Neuronal stem cell (in vitro differentiated cells): ENCODE measurements at regions not wholly inside any gene's neighbourhood (a gene's known extent, or its start where the extent isn't known, plus 50 kb on each side); places are given as distances from the start of the nearest gene placed in this dataset.

Experiments used
- DNase-seq: peaks from one replicate; pipeline ENCODE4 v3.0.0-alpha.2; 2013; ENCODE audit warnings: low spot score
- H2AFZ ChIP-seq: one replicate; pipeline ENCODE4 v1.6.1; 2013; ENCODE audit warnings: mild to moderate bottlenecking, low read length, inconsistent platforms
- H2AK5ac ChIP-seq: 2 replicates; pipeline ENCODE4 v1.6.1; 2013; ENCODE audit warnings: low read depth, mild to moderate bottlenecking, inconsistent platforms, low read length, moderate library complexity, mixed read lengths
- H2BK120ac ChIP-seq: 2 replicates; pipeline ENCODE4 v1.6.1; 2013; ENCODE audit warnings: low read depth, mild to moderate bottlenecking, inconsistent platforms, low read length, moderate library complexity, mixed read lengths
- H2BK12ac ChIP-seq: one replicate; pipeline ENCODE4 v1.6.1; 2013; ENCODE audit warnings: low read length, inconsistent platforms
- H2BK15ac ChIP-seq: 2 replicates; pipeline ENCODE4 v1.6.1; 2013; ENCODE audit warnings: mild to moderate bottlenecking, low read length, inconsistent platforms, mixed read lengths
- H2BK5ac ChIP-seq: one replicate; pipeline ENCODE4 v1.6.1; 2013; ENCODE audit warnings: inconsistent platforms, mild to moderate bottlenecking, low read length, moderate library complexity
- H3K14ac ChIP-seq: one replicate; pipeline ENCODE4 v1.6.1; 2013; ENCODE audit warnings: low read length, inconsistent platforms
- H3K18ac ChIP-seq: 2 replicates; pipeline ENCODE4 v1.6.1; 2013; ENCODE audit warnings: low read length, inconsistent platforms
- H3K23ac ChIP-seq: 2 replicates; pipeline ENCODE4 v1.6.1; 2013; ENCODE audit warnings: low read depth, mild to moderate bottlenecking, mixed read lengths, low read length, inconsistent platforms; ENCODE audit not compliant: poor library complexity
- H3K27ac ChIP-seq: replicated peaks from 3 replicates; pipeline ENCODE4 v1.5.1; 2013; ENCODE audit warnings: low read length, inconsistent platforms
- H3K27me3 ChIP-seq, 3 experiments: 2 replicates each; pipeline ENCODE4 v1.6.1; 2013; ENCODE audit warnings: low read length in 3 of 3, mild to moderate bottlenecking in 2 of 3, inconsistent platforms in 1 of 3, low read depth in 1 of 3, mixed read lengths in 1 of 3, moderate library complexity in 1 of 3; ENCODE audit not compliant: control insufficient read depth in 3 of 3, insufficient read depth in 3 of 3
- H3K36me3 ChIP-seq, 2 donors: replicated peaks in 1 of 2; 2 replicates each; pipeline ENCODE4 v1.6.1; 2013; ENCODE audit warnings: low read length in 2 of 2; ENCODE audit not compliant: control insufficient read depth in 2 of 2, insufficient read depth in 2 of 2
- H3K4ac ChIP-seq: 2 replicates; pipeline ENCODE4 v1.6.1; 2013; ENCODE audit warnings: inconsistent platforms, mild to moderate bottlenecking, low read length, moderate library complexity
- H3K4me1 ChIP-seq, 2 donors: 1 replicate in 1 of 2; 2 replicates in 1 of 2; pipeline ENCODE4 v1.6.1; 2013; ENCODE audit warnings: low read length in 2 of 2, low read depth in 1 of 2; ENCODE audit not compliant: control insufficient read depth in 2 of 2, insufficient read depth in 1 of 2
- H3K4me2 ChIP-seq: one replicate; pipeline ENCODE4 v1.6.1; 2013; ENCODE audit warnings: mild to moderate bottlenecking, low read length, inconsistent platforms; ENCODE audit not compliant: insufficient read depth, poor library complexity, severe bottlenecking
- H3K4me3 ChIP-seq, 2 donors: 2 replicates each; pipeline ENCODE4 v1.5.1; 2013; ENCODE audit warnings: low read length in 2 of 2, mild to moderate bottlenecking in 2 of 2, inconsistent platforms in 1 of 2, moderate library complexity in 1 of 2
- H3K79me1 ChIP-seq: one replicate; pipeline ENCODE4 v1.6.1; 2013; ENCODE audit warnings: low read depth, mild to moderate bottlenecking, inconsistent platforms, low read length, moderate library complexity
- H3K9ac ChIP-seq: one replicate; pipeline ENCODE4 v1.6.1; 2013; ENCODE audit warnings: mild to moderate bottlenecking, low read depth, low read length, inconsistent platforms; ENCODE audit not compliant: poor library complexity
- H3K9me3 ChIP-seq, 2 donors: replicated peaks in 1 of 2; 2 replicates each; pipeline versions ENCODE3 to v1.6.1; 2013; ENCODE audit warnings: low read length in 2 of 2, mild to moderate bottlenecking in 2 of 2, inconsistent platforms in 1 of 2, low read depth in 1 of 2, mixed read lengths in 1 of 2, moderate library complexity in 1 of 2; ENCODE audit not compliant: control insufficient read depth in 2 of 2, insufficient read depth in 1 of 2
- H4K8ac ChIP-seq: one replicate; pipeline ENCODE4 v1.6.1; 2013; ENCODE audit warnings: low read depth, mild to moderate bottlenecking, inconsistent platforms, low read length, moderate library complexity
- H4K91ac ChIP-seq: one replicate; pipeline ENCODE4 v1.6.1; 2013; ENCODE audit warnings: low read length, low read depth, mild to moderate bottlenecking, inconsistent platforms; ENCODE audit not compliant: poor library complexity
- WGBS, 2 donors: extraction: QIAGEN DNeasy Blood & Tissue Kit; methylation state at CpG; one replicate each; pipeline ENCODE4 v1.1.7; 2013; ENCODE audit warnings: missing lambda C conversion rate in 2 of 2, mixed read lengths in 1 of 2; ENCODE audit not compliant: insufficient read length in 2 of 2, insufficient replicate concordance in 1 of 2; ENCODE audit errors: extremely low coverage in 2 of 2; 5-methylcytosine and 5-hydroxymethylcytosine counted together

- Histone ChIP-seq H3K27ac (no peak overlapping the region), H3K79me1 (no peaks in the 10 kb centered on the region), H2BK120ac (no peak overlapping the region), H3K4me3 (no peak overlapping the region), H4K91ac (no peak overlapping the region), H2BK5ac (no peak overlapping the region), H4K8ac (no peak overlapping the region), H3K9me3 (peaks cover 0 to 3% of the 10 kb centered on the region in 2 donors), H2BK15ac (peak overlapping the region; percentile 41), H3K4me2 (no peak overlapping the region), H3K27me3 (no peaks in the 10 kb centered on the region), H2AK5ac (no peak overlapping the region), H3K14ac (no peak overlapping the region), H3K9ac (no peak overlapping the region), H2AFZ (no peak overlapping the region), H3K23ac (no peak overlapping the region), H3K4me1 (peaks cover 0 to 2% of the 10 kb centered on the region in 2 donors), H3K18ac (peak overlapping the region; percentile 62), H3K36me3 (no peaks in the 10 kb centered on the region), H3K4ac (no peak overlapping the region), H2BK12ac (peak overlapping the region; percentile 76)
- DNase-seq = no peak
- no CpG with 5 or more reads among the region's 9 CpGs for WGBS, 2 donors
Measured at GRCh38 chr5:174159327-174160114, 114.0 kb downstream of the NSG2 start.

GRCh38 chr5:174165406-174165805 lies 119.9 kb downstream of the NSG2 start:
- H3K14ac ChIP-seq = no peak overlapping the region
- no peak overlapping the region for H3K18ac ChIP-seq
- H3K9me3 ChIP-seq = peaks cover 0 to 2% of the 10 kb centered on the region in 2 donors
- H2AFZ ChIP-seq = no peak overlapping the region
- DNase-seq = no peak
- H4K8ac ChIP-seq = no peak overlapping the region
- WGBS, 2 donors = no CpG with 5 or more reads among the region's 9 CpGs
- no peak overlapping the region for H2AK5ac ChIP-seq
- H3K23ac ChIP-seq = no peak overlapping the region
- no peak overlapping the region for H3K4me3 ChIP-seq
- peak overlapping the region; percentile 51 for H2BK12ac ChIP-seq
- H3K4ac ChIP-seq = peak overlapping the region; percentile 0
- no peak overlapping the region for H2BK5ac ChIP-seq
- no peaks in the 10 kb centered on the region for H3K79me1 ChIP-seq
- no peak overlapping the region for H3K9ac ChIP-seq
- H3K27me3 ChIP-seq = no peaks in the 10 kb centered on the region
- no peak overlapping the region for H2BK120ac ChIP-seq
- H2BK15ac ChIP-seq = no peak overlapping the region
- H3K27ac ChIP-seq = no peak overlapping the region
- H4K91ac ChIP-seq = no peak overlapping the region
- no peak overlapping the region for H3K4me2 ChIP-seq
- no peaks in the 10 kb centered on the region for H3K36me3 ChIP-seq
- peaks cover 0 to 5% of the 10 kb centered on the region in 2 donors for H3K4me1 ChIP-seq

GRCh38 chr5:174166231-174167079 lies 120.9 kb downstream of the NSG2 start:
- WGBS, 2 donors = no CpG with 5 or more reads among the region's 10 CpGs
- DNase-seq = no peak
- Histone ChIP-seq H2AK5ac (no peak overlapping the region), H2BK15ac (no peak overlapping the region), H3K4me3 (no peak overlapping the region), H3K9me3 (peaks cover 0 to 2% of the 10 kb centered on the region in 2 donors), H3K18ac (no peak overlapping the region), H3K4me1 (peaks cover 0 to 5% of the 10 kb centered on the region in 2 donors), H3K9ac (no peak overlapping the region), H2BK12ac (no peak overlapping the region), H3K14ac (no peak overlapping the region), H4K91ac (no peak overlapping the region), H3K36me3 (no peaks in the 10 kb centered on the region), H3K27me3 (no peaks in the 10 kb centered on the region), H3K4me2 (no peak overlapping the region), H2BK120ac (no peak overlapping the region), H2AFZ (no peak overlapping the region), H3K23ac (no peak overlapping the region), H2BK5ac (no peak overlapping the region), H3K79me1 (no peaks in the 10 kb centered on the region), H3K27ac (peak overlapping the region; percentile 45), H3K4ac (no peak overlapping the region), H4K8ac (no peak overlapping the region)
